Stomach (tissue), 4 donors: ENCODE measurements at regions not wholly inside any gene's neighbourhood (a gene's known extent, or its start where the extent isn't known, plus 50 kb on each side); places are given as distances from the start of the nearest gene placed in this dataset.

Experiments used
- EP300 ChIP-seq: sonication (generic); formaldehyde crosslinking; IDR thresholded peaks from one replicate; pipeline ENCODE4 v1.6.1; 2017; ENCODE audit warnings: antibody characterized with exemption
- POLR2AphosphoS5 ChIP-seq, 3 donors: sonication (generic); formaldehyde crosslinking; IDR thresholded peaks; one replicate each; pipeline ENCODE4 v1.6.1; 2016; ENCODE audit warnings: antibody characterized with exemption in 3 of 3

- no peak for TF ChIP-seq EP300
- no peak for TF ChIP-seq POLR2AphosphoS5 (IDR thresholded peaks at IDR 0.05)
Measured at GRCh38 chr4:111812114-111812513, 333.1 kb upstream of the FAM241A start.
